ENCODE measurements at regions not wholly inside any gene's neighbourhood (a gene's known extent, or its start where the extent isn't known, plus 50 kb on each side); places are given as distances from the start of the nearest gene placed in this dataset.

GRCh38 chr6:151693366-151693765 lies 114.1 kb upstream of the ESR1 start:
- TF ChIP-seq CTCF (conservative IDR thresholded peaks at IDR 0.05) (no peak), EZH2 (IDR thresholded peaks at IDR 0.05; ENCODE audit: low read depth) (no peak)

All from PC-9 (cell line).